EL (cell line): ENCODE measurements at regions not wholly inside any gene's neighbourhood (a gene's known extent, or its start where the extent isn't known, plus 50 kb on each side); places are given as distances from the start of the nearest gene placed in this dataset.
"Not testable (repeated sequence)": the region's sequence is repeated elsewhere in the genome, so short reads cannot be mapped to it uniquely, and the experiment has no call there.

Source experiments
- DNase-seq: peaks from one replicate; pipeline ENCODE4 v3.0.0-alpha.2; 2016

- DNase-seq: no peak
Observed at GRCh38 chr4:81806485-81806884, 334.8 kb upstream of the RASGEF1B start.

- no peak for DNase-seq
Observed at GRCh38 chr4:81804849-81805248, 333.1 kb upstream of the RASGEF1B start.

- no peak for DNase-seq
Observed at GRCh38 chr4:81802285-81802846, 330.7 kb upstream of the RASGEF1B start.

DNA sequence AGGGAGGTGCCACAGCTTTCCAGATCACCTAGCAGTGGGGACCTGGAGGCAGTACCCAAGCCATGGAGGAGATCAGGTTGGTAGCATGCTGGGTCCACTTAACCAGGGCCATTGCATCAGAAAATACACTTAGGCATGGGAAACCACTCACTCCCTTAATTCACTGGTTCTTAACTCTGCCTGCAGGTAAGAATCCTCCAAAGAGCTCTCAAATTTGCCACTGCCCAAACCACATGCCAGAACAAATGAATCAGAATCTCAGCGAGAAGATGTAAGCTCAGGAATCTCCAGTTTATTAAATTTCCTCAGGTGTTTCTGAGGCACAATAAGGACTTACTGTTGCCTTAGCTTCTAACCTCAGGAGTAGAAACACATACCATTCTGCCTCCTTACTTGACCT is 327.7 kb upstream of the RASGEF1B start:
- no peak for DNase-seq

DNA sequence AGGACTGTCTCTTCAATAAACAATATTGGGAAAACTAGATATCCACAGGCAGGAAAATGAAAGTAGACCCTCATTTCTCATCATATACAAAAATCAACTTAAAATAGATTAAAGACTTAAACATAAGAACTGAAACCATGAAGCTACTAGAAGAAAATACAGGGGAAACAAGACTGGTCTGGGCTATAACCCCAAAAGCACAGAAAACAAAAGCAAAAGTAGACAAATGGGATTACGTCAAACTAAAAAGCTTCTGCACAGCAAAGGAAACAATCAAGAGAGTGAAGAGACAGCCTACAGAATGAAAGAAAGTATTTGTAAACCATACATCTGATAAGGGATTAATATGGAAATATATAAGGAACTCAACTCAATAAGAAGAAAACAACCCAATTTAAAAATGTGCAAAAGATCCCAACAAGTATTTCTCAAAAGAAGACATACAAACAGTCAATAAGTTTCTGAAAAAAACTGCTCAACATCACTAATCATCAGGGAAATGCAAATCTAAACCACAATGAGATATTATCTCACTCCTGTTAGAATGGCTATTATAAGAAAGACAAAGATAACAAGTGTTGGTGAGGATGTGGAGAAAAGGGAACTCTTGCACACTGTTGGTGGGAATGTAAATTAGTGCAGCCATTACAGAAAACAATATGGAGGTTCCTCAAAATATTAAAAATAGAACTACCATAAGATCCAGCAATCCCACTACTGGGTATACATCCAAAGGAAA is 325.3 kb upstream of the RASGEF1B start:
- no peak for DNase-seq

DNA sequence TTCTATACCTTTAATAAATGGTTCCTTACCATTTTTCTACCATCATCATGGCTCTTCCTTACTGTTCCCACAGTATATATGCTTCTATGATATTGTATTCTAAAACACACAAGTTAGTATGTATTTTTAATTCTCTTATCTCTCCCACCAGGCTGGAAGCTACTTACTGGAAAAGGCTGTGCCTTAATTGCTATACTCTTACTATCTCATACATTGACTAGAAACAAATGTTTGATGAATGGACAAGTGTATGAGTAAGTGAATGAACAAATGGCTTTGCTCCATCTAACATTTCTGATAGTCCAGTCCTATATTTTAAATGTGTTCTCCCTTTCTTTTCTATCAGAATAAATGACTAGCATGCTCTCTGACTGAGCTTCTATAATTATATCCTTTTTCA is 320.8 kb upstream of the RASGEF1B start:
- no peak for DNase-seq

GRCh38 chr4:81790477-81790876 is 318.8 kb upstream of the RASGEF1B start:
- no peak for DNase-seq

DNA sequence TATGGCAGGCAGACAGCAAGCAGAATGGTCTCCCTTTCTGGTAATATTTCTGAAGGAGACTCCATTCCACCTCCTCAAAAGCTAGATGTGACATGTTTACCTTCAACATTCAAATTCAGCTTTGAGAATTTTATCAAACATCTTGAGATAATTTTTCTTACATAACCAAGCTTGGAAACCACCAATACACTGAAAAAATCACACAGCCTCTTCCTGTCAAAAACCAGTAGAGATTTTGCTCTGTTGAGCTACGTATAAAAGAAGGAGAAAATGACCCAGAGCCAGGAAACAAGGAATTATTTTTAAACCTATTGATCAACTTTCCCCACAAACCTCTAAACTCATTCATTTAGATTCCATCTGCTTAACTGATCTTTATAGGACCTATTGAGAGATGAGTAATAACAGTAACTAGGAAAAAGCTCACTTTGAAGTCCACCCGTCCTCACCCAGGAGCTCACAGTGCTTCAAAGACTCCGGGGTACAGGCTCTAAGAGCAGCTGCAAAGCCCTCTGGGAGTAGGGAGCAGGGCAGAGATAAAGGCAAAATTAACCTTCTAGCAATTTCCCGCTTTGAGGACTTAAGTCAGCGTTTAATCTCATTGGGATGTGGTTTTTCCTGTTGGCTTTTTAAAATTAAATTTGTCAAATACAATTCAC is 318.2 kb upstream of the RASGEF1B start:
- no peak for DNase-seq

- no peak for DNase-seq
Observed at GRCh38 chr4:81789158-81789557, 317.5 kb upstream of the RASGEF1B start.

DNA sequence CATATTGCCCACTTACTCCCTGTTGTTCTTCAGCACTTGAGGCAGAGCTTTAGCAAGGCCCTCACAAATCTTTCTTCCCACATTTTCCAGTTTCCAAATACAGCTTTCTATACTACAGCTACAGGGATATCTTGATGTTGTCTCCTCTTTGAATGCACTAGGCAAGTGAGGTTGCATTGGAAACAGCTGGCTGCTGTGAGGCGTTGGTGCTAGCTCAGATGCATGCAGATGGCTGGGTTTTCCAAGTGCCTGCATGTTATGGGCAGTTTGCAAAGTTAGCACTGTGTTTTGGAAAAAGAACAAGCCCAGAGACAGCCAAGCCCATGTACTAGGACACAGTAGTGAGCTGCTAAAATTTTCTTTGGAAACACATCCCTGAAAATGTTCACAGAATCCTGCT is 315.1 kb upstream of the RASGEF1B start:
- DNase-seq: no peak

- DNase-seq: no peak
Observed at GRCh38 chr4:81786063-81786763, 314.5 kb upstream of the RASGEF1B start.

- DNase-seq: no peak
Observed at GRCh38 chr4:81785338-81785737, 313.6 kb upstream of the RASGEF1B start.

- no peak for DNase-seq
Observed at GRCh38 chr4:81783558-81783957, 311.9 kb upstream of the RASGEF1B start.

DNA sequence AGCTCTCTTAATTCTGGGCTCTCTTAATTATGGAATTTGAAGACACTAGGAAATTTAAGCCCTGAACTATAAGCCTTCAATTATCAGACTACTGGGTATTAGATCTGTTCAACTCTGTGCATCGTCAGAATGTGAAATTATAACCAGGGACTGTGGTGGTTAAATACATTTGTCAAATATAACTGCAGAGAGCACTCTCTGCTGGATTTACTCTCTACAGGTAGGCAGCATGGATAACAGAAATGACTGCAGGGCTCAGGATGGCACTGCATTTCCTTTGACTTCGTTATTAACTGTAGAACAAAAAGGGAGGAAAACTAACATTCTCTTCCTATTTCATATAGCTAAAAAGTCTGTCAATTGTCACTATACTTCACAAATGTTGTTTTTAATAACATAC is 310.1 kb upstream of the RASGEF1B start:
- DNase-seq: no peak

DNA sequence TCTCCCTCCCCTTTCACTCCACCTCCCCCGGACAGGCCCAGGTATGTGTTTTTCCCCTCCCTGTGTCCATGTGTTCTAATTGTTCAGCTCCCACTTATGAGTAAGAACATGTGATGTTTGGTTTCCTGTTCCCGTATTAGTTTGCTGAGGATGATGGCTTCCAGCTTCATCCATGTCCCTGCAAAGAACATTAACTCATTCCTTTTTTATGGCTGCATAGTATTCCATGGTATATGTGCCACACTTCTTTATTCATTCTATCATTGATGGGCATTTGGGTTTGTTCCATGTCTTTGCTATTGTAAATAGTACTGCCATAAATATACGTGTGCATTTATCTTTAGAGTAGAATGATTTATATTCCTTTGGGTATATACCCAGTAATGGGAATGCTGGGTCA is 306.0 kb upstream of the RASGEF1B start:
- DNase-seq: not testable (repeated sequence)

- no peak for DNase-seq
Observed at GRCh38 chr4:81776794-81777193, 305.1 kb upstream of the RASGEF1B start.

DNA sequence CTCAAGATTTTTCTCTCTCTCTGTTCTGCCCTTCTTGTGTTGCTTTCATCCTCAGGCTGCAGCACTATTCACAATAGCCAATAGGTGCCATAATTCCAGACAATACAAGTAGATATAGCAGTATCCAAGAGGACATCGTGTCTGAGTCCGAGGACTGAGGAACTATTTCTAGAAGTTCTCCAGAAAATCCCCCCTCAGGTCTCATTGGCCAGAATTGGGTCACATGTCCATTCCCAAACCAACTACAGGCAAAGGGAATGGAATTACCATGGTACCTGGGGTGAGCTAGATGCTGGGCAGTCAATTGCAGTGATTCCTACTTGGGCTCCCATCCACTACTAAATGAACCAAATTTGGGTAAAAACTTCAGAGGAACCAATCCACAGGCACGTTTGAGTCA is 301.9 kb upstream of the RASGEF1B start:
- no peak for DNase-seq

DNA sequence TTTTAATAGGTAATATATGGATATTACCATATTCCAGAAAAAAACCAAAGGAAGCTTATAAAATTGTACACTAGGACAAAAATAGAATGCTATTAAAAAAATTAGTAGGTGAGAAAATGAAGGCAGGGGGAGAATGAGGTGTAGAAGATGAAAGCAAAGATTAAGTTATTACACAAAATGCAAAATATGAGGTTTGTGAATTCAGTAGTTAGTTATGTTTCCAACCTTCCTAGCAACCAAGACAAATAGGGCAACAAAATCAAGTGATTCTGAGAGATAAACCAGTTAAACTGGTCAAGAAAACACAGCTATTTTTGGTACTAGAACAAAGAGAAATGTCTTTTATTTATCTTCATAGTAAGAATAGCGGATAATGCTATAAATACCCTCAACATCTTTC is 300.0 kb upstream of the RASGEF1B start:
- no peak for DNase-seq

- no peak for DNase-seq
Observed at GRCh38 chr4:81769244-81769643, 297.5 kb upstream of the RASGEF1B start.

- DNase-seq: no peak
Observed at GRCh38 chr4:81758574-81759264, 287.0 kb upstream of the RASGEF1B start.

DNA sequence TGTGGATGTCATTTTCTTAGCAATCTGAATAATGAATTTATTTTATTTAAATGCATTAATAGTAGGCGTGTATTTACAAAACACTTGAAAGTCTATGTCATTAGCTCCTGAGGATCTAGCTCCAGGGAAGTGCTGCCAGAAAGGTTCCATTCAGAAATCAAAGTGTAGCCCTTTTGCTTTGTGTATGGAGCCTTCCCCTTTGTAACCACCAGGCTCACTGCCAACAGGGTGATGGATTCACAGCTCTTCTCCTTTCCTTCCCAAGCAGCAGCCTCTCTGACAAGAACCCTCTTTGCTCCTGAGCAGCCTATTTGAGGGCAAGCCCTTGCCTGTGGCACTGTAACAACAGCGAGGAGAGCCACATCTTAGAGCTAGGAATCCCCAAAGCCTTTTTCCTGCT is 286.0 kb upstream of the RASGEF1B start:
- no peak for DNase-seq

GRCh38 chr4:81756973-81757372 is 285.3 kb upstream of the RASGEF1B start:
- no peak for DNase-seq

GRCh38 chr4:81756042-81756441 is 284.3 kb upstream of the RASGEF1B start:
- DNase-seq: no peak
